ENCODE measurements at regions not wholly inside any gene's neighbourhood (a gene's known extent, or its start where the extent isn't known, plus 50 kb on each side); places are given as distances from the start of the nearest gene placed in this dataset.

DNA sequence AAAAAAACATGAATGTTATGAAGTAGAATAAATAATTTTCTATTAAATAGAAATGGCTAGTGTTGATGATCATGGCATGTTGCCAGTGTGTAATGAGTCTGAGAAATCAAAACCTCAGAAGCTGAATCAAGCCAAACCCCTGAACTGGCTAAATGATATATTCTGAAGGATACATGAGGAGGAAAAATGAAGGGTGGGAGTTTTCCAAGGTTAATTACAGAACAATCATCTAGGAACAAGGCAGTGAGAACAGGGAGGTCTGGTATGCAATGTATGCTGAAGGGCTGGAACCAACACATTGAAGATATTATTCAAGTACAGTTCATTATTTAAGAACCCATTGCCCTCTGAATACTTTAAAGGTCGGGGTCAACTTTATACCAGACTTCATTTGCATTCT lies 309.1 kb upstream of the NRIP1 start:
- DNase-seq (ENCODE audit: low read depth): no peak

DNA sequence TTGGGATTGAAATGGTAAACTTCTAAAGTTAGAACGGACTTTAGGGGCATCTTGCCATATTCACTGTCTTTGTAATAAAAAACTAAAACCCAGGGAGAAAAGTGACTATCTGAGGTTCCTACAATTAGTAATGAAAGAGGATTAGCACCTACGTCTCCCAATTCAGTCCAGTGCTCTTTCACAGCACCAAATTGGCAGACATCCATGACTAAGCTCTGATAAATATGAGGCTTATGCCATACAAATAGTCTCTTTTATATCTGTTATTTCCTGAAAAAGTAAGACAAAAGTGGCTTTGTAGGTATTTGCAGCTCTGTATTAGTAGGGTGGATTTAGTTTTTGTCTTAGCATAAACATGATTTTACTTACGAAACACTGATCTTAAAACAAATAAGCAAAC lies 315.0 kb upstream of the NRIP1 start:
- DNase-seq (ENCODE audit: low read depth): no peak

DNA sequence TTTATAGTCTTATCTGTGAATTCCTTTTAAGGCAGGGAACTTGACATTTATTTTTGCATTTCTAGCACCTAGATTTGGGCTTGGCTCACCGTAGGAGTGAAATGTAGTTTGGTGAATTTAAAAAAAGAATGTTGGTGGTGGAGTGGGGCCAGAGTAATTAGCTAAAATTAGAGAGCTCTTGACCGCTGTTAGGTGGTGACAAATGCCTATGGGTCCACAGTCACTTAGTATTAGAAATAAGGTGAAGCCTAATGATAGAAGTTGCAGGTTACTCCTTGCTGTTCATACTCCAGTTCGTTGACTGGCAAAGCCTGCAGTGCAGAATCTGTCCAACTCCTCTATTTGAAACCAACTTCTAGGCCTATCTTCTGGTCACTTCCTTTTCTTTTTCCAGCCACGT lies 318.8 kb upstream of the NRIP1 start:
- no peak for DNase-seq (ENCODE audit: low read depth)

DNA sequence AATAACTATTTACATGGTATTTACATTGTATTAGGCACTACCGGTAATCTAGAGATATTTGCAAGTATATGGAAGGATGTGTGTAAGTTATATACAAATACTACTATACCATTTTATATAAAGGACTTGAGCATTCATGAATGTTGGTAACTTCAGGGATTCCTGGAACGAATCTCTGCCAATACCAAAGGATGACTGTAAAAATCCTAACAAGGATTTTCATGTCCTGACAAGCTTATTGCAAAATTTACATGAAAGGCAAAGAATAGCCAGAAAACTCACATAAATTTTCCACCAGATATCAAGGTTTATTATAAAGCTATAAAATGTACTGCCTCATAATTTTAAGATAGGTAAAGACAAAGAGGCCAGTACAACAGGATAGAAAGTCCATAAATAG lies 325.2 kb upstream of the NRIP1 start:
- no peak for DNase-seq (ENCODE audit: low read depth)

DNA sequence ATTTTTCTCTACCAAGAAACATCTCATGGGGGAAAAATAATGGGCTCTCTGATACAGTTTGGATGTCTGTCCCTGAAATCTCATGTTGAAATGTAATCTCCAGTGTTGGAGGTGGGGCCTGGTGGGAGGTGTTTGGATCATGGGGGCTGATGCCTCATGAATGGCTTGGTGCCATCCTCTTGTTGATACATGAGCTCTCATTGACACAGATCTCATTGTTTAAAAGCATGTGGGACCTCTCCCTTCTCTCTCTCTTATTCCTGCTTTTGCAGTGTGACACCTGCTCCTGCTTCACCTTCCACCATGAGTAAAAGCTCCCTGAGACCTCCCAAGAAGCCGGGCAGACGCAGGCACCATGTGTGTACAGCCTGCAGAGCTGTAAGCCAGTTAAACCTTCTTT lies 332.5 kb upstream of the NRIP1 start:
- DNase-seq (ENCODE audit: low read depth): no peak

DNA sequence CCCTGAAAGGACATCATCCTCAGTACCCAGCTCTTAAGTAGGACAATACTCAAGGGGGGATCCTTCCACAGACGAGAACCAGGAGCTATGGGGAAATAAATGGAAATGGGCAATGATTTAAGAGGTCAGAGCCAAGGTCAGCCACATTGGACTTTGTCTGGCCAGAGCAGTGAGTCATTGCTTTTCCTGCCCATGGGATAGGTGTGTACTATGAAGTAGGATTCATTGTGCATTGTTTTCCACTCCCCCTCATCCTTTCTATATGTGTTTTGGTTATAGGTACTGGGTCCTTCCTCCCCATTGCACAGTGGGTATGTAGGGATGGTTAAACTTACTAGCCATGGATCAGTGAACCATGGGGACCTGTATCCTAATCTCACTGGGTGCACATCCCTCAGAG lies 328.9 kb upstream of the USP25 start:
- peak; percentile 38 for DNase-seq (ENCODE audit: low read depth)

DNA sequence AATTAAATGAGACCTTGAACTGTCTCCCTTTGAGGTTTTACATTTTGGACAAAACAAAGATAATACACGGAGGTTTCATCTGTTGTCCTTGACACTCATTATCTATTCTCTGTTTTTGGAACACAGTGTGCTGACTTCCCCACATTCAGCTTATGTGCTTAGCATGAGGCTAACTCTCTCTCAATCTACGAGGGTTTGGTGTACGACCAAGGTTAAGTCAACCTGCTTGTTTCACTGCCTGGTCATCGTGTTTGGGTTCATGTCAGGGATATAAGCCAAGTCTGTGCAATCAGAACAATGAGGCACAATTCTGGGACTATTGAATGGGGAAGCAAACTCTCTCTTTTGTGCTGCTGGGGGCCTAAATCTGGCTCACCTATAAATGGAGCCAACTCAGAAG lies 328.5 kb upstream of the USP25 start:
- peak; percentile 58 for DNase-seq (ENCODE audit: low read depth)

DNA sequence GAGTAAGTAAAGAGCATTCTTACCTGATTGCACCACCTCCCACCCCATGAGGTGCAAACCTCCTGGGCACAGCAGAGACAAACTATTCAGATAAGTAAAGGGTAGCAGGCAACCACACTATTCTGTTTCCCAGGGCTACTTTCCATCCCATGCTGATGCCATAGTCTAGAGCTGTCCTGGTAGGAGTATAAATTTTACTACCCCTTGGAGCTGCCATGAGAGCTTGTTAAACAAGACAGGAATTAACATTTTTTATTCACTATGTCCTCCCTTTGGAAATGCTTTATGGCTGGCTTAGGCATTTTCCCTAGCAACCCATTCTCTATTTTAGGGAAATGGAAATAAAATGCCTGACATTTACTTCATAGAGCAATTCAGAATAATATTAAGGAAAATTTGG lies 324.6 kb upstream of the USP25 start:
- DNase-seq (ENCODE audit: low read depth): no peak

DNA sequence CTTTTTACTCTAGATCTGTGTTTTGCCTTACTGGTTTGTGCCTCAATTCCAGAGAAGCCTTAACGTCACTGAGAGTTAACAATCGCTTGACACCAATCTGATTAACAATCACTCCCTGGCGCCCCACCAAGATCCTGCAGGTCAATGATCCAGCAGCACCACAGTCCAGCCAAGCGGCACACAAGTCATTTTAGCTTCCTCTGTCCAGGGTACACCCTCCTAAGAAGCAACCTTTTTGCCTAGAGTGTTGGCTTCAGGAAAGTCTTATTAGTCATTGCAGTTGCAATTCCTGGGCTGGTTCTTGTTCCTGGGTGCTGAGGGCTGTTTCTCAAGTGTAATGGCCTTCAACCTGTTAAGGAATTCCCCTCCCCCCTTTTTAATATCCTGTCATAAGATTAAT lies 323.0 kb upstream of the USP25 start:
- peak; percentile 48 for DNase-seq (ENCODE audit: low read depth)

DNA sequence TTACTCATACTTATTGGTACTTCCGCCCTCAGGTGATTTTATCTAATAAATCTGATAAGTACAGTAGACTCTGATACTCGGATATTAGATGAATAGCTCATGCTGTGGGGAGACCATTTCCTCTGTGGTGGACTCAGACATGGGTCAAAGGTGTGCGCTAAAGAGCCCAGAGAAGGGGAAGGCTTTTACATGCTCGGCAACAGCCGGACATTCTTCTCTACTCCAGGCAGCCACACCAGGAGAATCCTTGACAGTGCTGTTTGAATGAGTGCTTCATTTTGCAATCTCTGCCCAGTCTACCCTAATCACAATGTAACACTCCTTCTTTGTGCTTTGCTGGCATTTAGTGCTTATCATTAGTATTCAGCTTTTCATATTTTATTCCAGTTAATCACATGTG lies 322.2 kb upstream of the USP25 start:
- DNase-seq (ENCODE audit: low read depth): peak; percentile 30

DNA sequence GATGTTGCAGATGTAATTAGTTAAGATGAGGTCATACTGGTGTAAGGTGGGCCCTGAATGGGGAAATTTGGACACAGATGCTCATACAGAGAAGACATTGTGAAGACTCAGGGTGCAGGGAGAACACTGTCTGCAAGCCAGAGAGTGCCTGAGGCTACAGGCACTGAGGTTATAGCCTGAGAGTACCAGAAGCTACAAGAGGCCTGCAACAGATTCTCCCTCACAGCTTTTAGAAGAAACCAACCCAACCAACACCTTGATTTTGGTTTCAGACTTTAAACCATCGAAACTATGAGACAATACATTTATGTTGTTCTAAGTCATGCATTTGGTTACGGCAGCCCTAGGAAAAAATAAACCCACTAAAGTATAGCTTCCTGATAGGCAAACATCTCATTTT lies 321.7 kb upstream of the USP25 start:
- peak; percentile 18 for DNase-seq (ENCODE audit: low read depth)

DNA sequence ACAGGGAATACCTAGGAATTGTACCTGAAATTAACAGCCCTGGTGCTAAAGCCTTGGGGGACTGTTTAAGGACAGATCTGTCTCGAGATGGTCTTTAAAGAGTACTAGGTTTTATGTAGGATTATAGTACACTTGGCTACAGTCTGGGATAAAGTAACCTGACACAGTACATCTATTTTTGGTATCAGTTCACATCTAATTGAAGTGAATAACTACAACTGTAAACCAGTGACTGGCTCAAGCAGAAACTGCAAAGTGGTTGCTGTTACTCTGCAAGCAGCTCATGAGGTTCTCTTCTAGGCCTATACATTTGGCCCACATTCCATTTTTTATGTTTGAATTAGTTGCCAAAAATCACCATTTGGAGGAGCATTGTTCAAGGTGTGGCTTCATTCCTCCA lies 320.8 kb upstream of the USP25 start:
- no peak for DNase-seq (ENCODE audit: low read depth)

DNA sequence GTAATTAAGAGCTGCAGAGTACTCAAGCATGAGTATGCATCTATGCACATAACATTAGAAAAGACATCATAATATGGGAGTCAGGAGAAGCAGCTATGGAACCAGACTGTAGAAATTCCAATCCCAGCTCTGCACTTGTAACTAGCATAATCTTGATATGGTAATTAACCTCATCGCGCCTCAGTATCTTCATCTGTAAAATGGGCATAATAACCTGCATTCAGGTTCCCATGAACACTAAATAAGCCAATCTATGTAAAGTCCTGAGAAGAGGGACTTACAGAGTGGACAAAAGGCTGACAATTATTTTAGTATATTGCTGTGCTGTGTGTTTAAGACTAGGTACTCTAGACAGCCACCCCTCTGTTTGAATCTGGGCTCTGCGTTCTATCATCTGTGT lies 318.9 kb upstream of the USP25 start:
- no peak for DNase-seq (ENCODE audit: low read depth)

DNA sequence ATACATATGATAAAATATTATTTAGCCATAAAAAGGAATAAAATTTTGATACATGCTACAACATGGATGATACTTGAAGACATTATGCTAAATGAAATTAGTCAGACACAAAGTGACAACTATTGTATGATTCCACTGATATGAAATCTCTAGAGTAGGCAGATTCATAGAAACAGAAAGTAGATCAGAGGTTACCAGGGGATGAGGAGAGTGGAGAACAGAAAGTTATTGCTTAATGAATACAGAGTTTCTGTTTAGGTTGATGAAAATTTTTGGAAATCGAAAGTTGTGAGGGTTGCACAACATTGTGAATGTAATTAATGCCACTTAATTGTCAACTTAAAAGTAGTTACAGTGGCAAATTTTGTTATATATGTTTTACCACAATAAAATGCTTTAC lies 315.7 kb upstream of the USP25 start:
- DNase-seq (ENCODE audit: low read depth): no peak

DNA sequence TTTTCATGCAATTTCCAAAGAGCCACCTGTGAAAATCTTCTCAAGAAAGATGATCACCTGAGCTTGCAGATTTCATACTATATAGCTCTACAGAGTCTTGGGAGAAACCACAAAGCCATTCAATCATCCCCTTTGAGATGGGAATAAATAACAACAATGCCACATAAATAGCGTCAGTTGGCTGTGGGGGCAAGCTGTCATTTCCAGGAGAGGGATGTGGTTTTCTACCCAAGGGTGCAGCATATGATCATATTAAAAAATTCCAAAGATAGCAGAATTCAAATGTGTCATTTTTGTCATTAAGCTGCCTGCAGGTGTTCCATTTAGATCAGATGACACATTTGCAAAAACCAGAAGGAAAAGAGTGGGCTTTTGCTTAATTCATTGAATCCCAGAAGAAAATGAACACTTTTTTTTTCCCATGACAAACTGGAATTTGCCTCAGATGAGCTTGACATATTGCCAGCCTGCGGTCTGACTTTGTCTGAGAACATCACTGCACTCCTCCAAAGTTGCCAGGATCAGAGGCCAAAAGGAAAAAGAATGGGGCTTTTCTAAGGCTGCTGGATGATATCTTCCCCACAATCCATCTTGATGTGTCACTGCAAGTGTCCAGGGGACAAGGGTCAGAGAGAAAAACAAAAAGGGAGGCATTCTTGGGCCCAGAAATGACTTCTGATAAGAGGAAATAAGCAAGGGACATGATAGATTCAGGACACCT lies 314.1 kb upstream of the USP25 start:
- peak; percentile 53 for DNase-seq (ENCODE audit: low read depth)

DNA sequence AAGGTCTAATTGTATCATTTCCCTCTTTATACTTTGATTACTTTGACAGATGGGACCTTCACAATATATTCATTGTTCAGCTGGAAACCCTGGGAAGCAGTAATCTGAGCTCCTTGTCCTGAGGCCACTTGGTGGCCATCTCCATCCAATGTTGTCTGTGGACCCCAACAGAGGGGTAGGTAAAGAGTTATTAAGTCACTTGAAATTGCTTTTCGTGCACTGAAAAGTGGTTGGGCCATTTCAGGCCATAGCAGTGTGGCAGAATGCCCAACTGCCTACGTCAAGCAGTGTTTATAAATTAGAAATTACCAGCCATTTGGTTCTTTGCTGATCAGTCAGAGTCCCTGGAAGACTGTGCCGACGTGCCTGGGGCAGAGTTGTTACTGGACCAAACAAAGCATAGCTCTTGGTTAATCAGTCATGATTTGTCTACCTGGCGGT lies 308.3 kb upstream of the USP25 start:
- DNase-seq (ENCODE audit: low read depth): no peak

DNA sequence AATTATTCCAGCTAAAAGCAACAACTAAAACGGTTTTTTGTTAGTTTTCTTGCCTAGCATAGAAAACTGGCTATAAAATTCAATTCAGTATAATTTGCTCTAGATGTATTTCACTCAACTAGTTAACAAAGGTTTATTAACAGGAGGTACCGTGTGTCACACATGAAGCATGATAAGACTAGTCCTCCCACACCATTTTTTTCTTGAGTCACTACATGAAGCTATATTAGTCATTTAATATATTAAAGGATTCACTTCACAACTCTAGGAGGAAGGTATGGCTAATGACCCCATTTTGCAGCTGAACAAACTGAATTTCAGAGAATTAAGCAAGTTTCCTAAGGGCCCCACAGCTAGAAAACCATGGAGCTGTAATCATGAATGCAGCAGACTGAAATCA lies 307.8 kb upstream of the USP25 start:
- DNase-seq (ENCODE audit: low read depth): peak; percentile 79

DNA sequence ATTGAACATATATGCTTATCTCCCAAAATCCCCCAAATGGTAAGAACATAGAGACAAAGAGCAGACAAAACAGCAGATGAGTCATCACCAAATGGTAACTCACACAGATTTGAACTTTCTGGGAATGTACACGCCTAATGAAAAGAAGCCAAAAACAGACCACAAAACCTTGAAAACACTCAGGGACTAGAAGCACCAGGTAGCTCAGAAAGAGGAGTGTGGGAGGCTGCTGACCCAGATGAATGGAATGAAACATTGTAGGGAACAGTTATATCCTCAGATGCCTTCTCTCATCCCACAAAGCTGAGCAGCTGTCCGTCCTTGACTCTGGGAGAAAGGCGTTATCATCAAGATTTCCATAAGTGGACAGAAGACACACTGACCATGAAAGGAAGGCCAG lies 307.0 kb upstream of the USP25 start:
- peak; percentile 97 for DNase-seq (ENCODE audit: low read depth)

DNA sequence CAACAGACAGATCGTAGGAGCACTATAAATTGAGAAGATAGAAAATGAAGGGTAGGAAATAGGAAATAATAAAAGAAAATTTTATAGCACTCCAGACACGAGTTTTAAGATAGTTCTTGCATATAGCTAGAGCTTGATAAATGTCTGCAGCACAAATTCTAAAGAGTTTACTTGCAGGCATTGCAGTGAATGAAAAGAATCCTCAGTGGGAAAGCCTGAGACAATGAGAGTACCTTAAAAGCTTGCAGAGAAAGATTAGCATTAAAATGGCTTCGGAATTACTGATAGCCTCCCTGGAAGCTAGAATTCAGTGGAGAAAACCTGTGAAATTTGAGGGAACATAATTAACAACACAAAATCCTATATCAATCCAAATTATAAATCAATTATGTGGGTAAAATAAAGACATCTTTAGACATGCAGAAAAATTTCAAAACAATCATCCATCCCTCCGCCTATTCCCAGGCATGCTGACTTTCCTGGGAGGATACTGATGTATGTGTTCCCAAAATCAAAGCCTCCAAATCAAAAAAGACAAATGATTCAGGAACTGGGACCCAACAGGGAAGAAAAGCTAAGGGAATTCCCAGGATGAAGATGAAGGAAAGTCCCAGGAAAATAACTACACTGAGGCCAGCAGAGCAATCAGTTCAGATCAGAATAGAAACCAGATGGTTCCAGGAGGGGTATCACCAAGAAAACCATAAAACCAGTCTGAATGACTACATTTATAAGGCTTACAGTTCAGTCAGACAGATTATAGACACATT lies 305.9 kb upstream of the USP25 start:
- no peak for DNase-seq (ENCODE audit: low read depth)

DNA sequence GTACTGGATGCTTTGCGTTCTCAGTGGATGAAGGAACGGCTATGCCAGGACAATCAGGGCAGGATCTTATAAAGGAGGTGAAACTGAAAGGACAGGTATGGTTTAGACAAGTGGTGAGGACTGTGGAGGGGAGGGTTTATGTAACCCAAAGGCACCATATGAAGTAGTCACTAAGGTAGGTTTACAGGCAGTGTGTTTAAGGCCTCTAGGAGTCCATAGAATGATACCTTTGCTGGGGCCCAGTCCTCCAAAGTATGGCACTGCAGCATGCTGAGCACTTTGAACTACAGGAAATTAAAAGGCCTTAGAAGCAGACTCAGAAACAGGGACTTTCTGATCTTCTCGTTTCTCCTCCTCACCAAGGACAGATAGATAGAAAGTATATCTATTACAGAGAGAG lies 304.7 kb upstream of the USP25 start:
- DNase-seq (ENCODE audit: low read depth): no peak

DNA sequence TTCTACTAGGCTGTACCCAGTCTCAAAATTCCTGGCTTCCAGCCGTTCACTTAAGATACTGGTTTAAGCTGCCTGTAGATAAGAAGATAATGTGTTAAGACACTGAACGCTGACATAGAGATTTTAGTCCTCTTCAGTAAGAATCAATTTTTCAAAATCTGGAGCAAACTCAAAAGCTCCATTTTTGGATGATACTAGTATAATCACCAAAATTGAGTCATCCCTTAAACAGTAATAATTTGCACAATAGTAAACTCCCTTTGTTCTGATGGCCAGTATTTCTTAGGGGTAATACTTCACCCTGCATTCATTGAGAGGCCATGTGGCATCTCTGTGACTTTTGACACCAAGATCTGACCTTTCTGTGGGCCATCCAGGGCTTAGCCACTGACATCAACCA lies 299.8 kb upstream of the USP25 start:
- peak; percentile 55 for DNase-seq (ENCODE audit: low read depth)

DNA sequence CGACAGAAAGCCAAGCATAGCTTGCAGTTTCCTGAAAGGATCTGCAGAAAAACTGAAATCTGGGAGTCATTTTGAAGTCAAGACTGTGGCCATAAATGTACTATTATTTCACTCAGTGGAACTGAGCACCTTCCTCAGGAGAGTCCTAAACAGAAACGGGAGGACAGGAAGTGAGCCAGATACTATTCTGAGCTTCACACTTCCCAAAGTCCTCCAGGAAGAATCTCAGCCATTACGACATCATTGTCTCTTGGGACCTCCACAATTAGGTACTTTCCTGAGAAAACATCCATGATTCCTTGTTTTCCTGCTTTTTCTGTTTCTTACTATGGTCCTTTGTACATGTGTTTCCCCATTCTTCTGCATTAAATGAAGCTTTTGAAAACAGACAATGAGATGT lies 299.2 kb upstream of the USP25 start:
- DNase-seq (ENCODE audit: low read depth): no peak

DNA sequence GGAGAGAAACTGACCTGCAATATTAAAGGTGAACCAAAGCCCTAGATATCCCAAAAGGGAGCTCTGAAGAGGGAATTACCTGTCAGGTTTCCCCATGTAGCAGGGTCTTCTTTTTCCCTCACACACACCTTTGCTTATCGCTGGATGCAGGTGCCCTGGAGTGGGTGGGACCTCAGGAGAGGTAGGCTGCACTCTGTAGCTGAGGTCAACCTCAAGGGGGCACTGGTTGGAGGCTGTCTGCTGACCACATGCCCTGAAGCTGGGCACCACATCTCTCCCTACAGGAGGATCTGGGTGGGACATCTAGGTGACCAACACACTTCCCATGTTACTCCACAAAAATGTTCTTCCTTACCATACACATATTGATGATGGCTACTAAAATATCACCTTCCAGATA lies 298.7 kb upstream of the USP25 start:
- no peak for DNase-seq (ENCODE audit: low read depth)

DNA sequence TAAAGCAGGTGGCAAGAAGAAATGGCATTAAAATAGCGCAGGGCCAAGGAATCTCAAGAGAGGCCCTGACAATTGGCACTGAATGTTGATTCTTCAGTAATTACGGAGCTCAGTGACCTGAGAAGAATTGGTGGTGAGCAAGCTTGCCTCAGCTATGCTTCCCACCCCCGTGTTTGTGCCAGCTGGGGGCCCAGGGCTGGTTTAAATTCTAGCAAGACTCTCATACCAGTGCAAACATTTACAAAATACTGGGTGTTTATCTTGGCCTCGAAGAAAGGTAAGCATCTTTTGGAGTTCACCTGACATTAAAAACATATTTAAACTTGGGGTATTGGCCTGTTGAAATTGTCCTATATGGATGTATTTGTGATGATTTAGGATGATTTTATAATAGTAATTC lies 296.7 kb upstream of the USP25 start:
- no peak for DNase-seq (ENCODE audit: low read depth)

Measured in amniotic epithelial cell (primary cell).